GM18508 (cell line): ENCODE measurements at regions not wholly inside any gene's neighbourhood (a gene's known extent, or its start where the extent isn't known, plus 50 kb on each side); places are given as distances from the start of the nearest gene placed in this dataset.
"Not testable (repeated sequence)": the region's sequence is repeated elsewhere in the genome, so short reads cannot be mapped to it uniquely, and the experiment has no call there.

Experiments used
- ATAC-seq: cut with Tn5 transposase; IDR thresholded peaks from one replicate; pipeline ENCODE4 v1.9.1; 2021; ENCODE audit warnings: moderate number of reproducible peaks; ENCODE audit not compliant: insufficient read depth, unreplicated experiment

DNA sequence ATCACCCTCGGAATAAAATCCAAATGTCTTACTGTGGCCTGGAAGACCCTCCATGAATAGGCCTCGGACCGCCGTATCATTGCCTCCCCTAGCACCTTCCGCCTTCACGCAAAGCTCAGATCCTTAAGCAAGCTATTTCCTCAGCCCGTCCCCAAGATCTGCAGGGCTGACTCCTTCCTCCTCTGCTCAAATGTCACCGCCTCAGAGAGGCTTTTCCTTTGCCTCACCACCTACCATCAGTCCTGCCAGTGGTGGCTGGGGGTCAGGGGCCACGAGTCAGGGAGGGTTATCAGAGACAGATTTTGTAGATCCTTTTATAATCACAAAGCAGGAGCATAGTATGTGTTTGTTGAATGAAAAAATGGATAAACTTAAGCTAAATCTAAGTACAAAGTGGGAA is 74.4 kb upstream of the KIF2A start:
- ATAC-seq: no peak

DNA sequence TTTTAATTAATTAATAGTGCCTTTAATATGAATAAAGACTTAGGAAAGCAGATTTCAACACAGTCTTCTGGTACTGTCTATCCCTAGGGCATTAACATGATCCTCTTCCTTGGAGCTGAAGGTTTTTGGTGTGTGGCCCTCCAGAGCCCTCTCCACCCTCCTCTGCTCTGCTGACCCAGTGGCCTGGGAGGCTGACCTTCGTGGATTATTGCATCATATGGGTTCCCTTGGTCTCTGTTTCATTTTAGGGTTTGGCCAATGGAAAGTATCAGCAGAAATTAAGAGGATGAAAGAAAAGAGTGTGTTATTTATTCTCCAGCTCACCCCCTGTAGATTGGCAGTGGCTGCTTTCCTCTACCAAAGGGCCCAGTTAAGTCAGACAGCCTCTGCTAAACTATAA is 73.8 kb upstream of the KIF2A start:
- not testable (repeated sequence) for ATAC-seq

GRCh38 chr5:62233083-62234046 is 72.6 kb upstream of the KIF2A start:
- ATAC-seq: peak; percentile 90

GRCh38 chr5:62236593-62236992 is 69.4 kb upstream of the KIF2A start:
- ATAC-seq: not testable (repeated sequence)

DNA sequence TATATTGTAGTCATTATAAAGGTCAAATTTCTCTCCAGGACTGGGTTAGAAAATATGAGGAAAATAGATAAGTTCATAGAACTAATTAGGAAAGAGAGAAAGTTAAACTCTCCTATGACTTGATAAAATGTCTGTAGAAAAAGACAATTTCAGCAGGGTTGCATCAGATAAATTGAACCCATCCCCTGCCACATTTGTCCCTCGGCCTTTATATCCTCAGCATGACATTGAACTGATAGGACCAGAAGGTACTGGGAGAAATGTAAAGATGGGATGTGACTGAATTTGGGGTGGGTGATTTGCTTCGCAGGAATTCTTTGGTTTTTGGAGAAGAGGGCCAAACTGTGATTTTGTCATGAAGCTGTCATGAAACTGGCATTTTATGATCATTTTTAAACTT is 68.1 kb upstream of the KIF2A start:
- not testable (repeated sequence) for ATAC-seq

DNA sequence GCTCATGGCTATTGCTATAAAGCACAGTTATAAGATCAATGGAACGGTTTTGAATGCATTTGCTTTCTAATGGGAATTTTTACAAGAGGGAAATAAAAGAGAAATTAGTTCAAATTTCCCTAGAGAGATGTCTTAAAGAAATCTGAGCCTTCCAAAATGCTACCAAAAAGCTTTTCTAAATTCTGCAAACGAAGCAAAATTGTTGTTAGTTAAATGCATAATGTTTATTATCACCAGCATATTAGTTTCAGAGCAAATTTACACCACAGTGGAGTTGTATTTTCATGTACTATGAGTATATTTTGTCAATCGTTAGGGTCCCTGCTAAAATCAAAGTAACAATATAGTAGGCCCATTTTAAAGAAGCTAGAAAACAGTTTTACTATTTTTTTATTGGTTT is 67.4 kb upstream of the KIF2A start:
- not testable (repeated sequence) for ATAC-seq

GRCh38 chr5:62240494-62240893 is 65.5 kb upstream of the KIF2A start:
- ATAC-seq: not testable (repeated sequence)

GRCh38 chr5:62242000-62242399 is 64.0 kb upstream of the KIF2A start:
- ATAC-seq: not testable (repeated sequence)

- ATAC-seq: not testable (repeated sequence)
Measured at GRCh38 chr5:62243046-62243445, 63.0 kb upstream of the KIF2A start.

GRCh38 chr5:62248192-62248591 is 57.8 kb upstream of the KIF2A start:
- ATAC-seq: not testable (repeated sequence)

- not testable (repeated sequence) for ATAC-seq
Measured at GRCh38 chr5:62250085-62250484, 55.9 kb upstream of the KIF2A start.

- ATAC-seq: not testable (repeated sequence)
Measured at GRCh38 chr5:62250919-62251318, 55.1 kb upstream of the KIF2A start.

DNA sequence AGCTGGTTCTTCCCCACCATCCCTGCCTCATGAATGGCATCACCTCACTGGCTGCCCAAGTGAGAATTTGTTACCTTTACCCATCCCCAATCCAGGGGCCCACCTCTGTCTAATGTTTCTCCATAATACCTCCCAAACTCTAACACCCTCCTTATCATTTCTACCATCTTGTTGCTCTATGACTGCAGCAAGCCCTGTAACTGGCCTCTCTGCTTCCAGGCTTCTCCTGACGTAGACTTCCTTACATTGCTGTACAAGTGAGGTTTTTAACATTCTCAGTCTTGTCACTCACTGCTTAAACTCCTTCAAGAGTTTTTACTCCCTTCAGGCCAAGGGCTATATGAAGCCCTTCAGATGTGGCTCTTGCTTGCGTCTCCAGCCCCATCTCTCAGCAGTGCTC is 53.5 kb upstream of the KIF2A start:
- ATAC-seq: not testable (repeated sequence)

- ATAC-seq: not testable (repeated sequence)
Measured at GRCh38 chr5:62255551-62255950, 50.5 kb upstream of the KIF2A start.

GRCh38 chr5:62256161-62257019 is 49.6 kb upstream of the KIF2A start:
- peak; percentile 66 for ATAC-seq
